Left renal pelvis (tissue), 4 donors: ENCODE measurements at regions not wholly inside any gene's neighbourhood (a gene's known extent, or its start where the extent isn't known, plus 50 kb on each side); places are given as distances from the start of the nearest gene placed in this dataset.
"Not testable (repeated sequence)": the region's sequence is repeated elsewhere in the genome, so short reads cannot be mapped to it uniquely, and the experiment has no call there.

Source experiments
- DNase-seq, 4 donors: peaks; one replicate each; pipeline ENCODE4 v3.0.0-alpha.2; 2013; ENCODE audit warnings: low read depth in 4 of 4, low spot score in 3 of 4

- no peak for DNase-seq
These were observed 106.7 kb upstream of the PRKX start for GRCh38 chrX:3820167-3820566.

DNA sequence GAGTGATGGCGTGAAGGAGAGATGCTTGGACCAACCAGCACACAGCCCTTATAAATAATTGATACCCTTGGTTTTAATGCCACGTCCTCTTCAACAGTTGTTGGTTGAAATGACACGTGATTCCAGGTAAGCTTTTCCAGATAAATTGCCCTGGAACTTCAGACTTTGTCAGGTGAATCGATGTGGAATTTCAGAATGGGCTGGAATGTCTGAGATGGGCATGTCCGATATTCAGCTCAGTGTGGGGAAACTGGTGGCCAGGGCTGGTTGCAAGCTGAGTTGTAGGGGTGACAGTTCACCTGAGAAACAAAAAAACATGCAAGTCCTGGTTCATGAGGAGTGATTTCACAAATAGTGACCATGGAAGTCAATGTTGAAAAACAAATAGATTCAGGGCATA lies 104.0 kb upstream of the PRKX start:
- DNase-seq, result not testable (repeated sequence)

DNA sequence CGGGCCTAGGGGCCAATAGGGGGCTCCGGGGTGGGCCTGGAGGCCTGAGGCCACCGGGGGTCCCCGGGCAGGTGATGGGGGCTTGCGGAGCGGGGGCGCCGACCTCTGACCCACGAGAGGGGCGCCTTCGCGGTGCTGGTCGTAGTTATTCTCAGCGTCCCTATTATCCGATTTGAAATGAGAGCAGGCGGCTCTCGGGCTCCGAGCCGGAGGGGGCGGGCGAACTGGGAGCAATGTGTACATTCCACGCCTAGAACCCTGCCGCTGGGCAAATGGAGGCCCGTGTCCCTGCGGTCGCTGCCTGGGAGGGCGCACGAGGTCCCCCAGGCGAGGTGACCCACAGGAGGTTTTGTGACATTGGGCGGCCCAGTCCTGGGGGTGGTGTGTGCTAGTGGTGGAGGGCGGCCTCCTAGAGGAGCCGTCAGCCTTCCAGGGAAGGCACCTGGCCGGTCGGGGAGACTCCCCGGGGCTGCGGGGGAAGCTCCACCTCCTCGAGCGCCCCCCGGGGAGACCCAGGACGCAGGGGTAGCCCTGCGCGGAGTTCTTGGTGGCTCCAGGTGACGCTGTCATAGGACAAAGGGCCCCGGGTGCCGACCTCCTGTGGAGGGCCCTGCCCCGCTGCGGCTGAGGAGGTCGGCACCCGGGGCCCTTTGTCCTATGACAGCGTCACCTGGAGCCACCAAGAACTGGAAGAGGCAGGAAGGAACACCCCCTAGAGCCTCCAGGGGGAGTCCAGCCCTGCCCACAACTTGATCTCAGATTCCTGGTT lies 102.6 kb upstream of the PRKX start:
- DNase-seq, result peak in 1 of 4 donors; percentile 8

DNA sequence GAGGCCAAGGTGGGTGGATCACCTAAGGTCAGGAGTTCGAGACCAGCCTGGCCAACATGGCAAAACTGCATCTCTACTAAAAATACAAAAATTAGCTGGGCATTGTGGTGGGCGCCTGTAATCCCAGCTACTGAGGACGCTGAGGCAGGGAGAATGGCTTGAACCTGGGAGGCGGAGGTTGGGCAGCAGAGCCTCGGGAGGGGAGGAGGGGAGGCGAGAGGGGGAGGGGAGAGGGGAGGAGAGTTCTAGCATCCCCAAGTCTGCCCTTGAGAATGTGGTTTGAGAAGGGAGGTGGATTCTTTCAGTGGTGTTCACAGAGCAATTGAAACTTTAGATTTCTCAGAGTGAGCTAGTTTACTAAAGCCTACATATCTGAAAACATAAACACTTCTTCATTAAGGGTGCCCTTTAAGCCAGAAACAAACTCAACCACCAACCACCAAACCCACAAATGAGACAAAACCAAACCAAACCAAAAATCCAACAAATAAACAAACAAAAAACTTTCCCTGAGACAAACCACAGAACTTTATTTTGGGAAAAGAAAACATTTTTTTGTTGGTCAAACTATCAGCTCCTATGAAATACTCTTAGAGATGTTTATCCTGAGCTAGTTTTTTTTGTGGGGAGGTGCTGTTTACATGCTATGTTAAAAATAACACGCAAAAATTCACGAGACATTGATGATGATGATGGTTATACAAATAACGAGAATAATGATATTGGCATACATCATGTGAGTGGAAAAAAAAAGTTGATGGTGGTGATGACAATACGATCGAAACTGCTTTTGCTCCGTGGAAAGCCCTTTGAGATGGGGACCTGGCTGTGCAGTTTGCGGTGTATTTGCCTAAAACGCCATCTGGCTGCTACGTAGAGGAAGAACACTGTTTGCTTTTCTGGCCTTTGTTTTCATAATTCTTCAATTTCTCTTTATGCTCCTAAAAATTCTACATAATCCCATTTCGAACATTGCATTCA lies 98.2 kb upstream of the PRKX start:
- DNase-seq, result no peak

- DNase-seq, result no peak
These were observed 94.5 kb upstream of the PRKX start for GRCh38 chrX:3807906-3808305.

- no peak for DNase-seq
These were observed 93.2 kb upstream of the PRKX start for GRCh38 chrX:3806630-3807029.

DNA sequence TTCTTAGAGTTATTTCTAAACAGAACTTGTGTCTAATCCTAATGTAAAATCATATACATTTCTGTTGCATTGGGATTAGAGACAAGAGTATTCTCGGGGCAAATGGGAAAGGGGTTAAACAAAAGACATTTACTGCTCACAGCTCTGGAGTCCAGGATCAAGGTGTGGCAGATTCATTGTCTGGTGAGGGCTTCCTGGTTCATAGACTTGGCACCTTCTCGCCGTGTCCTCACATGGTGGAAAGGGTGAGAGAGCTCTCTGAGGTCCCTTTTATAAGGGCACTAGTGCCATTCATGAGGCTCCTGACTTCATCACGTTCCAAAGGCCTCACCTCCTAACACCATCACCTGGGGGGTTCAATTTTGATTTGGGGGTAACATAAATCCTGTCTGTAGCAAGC lies 90.3 kb upstream of the PRKX start:
- DNase-seq, result no peak

- DNase-seq, result no peak
These were observed 89.9 kb upstream of the PRKX start for GRCh38 chrX:3803305-3803704.

DNA sequence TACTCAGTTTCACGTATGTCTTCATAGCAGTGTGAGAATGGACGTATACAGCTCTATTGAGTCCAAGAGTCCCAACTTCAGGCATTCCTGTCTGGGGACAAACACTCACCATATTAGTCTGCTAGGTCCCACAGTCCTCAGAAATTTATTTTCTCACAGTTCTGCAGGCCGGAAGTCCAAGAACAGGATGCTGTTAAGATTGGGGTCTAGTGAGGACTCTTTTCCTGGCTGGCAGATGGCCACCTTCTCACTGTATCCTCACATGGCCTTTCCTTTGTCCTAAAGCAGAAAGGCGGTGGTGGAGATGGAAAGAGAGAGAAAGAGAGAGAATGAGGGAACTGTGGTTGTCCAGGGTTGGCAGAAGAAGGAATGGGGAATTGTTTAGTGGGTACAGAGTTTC lies 82.0 kb upstream of the PRKX start:
- not testable (repeated sequence) for DNase-seq

- DNase-seq, result no peak
These were observed 78.0 kb upstream of the PRKX start for GRCh38 chrX:3791449-3791848.

GRCh38 chrX:3788494-3789233 lies 75.2 kb upstream of the PRKX start:
- DNase-seq, result no peak

GRCh38 chrX:3787856-3788255 lies 74.4 kb upstream of the PRKX start:
- no peak for DNase-seq

DNA sequence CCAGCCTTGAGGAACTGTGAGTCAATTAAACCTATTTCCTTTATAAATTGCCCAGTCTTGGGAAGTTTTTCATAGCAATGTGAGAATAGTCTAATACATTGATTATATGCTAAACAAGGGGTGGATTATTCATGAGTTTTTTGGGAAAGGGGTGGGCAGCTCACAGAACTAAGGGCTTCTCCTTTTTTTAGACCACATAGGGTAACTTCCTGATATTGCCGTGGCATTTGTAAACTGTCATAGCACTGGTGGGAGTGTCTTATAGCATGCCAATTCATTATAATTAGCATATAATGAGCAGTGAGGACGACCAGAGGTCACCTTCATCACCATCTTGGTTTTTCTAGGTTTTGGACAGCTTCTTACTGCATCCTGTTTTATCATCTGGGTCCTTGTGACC lies 72.4 kb upstream of the PRKX start:
- not testable (repeated sequence) for DNase-seq

- no peak for DNase-seq
These were observed 67.1 kb upstream of the PRKX start for GRCh38 chrX:3780564-3780963.

GRCh38 chrX:3779546-3779945 lies 66.1 kb upstream of the PRKX start:
- no peak for DNase-seq

GRCh38 chrX:3777416-3777815 lies 64.0 kb upstream of the PRKX start:
- no peak for DNase-seq

GRCh38 chrX:3771766-3772165 lies 58.3 kb upstream of the PRKX start:
- DNase-seq, result no peak

DNA sequence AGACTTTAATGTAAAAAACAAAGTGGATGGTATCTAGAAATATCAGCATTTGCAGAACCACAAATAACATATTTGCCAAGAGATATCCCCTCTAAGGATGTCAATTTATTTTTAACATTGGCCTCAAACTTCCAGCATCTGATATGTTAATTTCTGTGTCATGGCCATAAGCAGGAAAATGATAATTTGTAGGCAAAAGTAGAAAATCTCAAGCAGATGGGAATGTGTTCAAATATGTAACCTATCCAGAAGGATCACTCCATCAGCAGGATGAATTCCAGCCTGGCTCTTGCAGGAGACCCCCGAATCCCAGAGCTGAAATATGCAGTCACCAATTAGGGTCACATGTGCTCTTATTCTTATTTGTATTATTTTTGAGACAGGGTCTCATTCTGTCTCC lies 55.4 kb upstream of the PRKX start:
- no peak for DNase-seq
